Panc1 (cell line): ENCODE measurements at regions not wholly inside any gene's neighbourhood (a gene's known extent, or its start where the extent isn't known, plus 50 kb on each side); places are given as distances from the start of the nearest gene placed in this dataset.

Experiments used
- POLR2AphosphoS5 ChIP-seq: IDR thresholded peaks from 2 replicates; pipeline ENCODE4 v1.6.1; 2012; ENCODE audit warnings: mild to moderate bottlenecking, low read depth, low read length, moderate library complexity
- SIN3A ChIP-seq: IDR thresholded peaks from 2 replicates; pipeline ENCODE4 v1.6.1; 2012; ENCODE audit warnings: low read depth, mild to moderate bottlenecking, low read length, moderate library complexity, borderline replicate concordance; ENCODE audit not compliant: insufficient read depth
- TF ChIP-seq, protein P1 (sequence below): fragments of 450-650 bp; IDR thresholded peaks from 2 replicates; pipeline ENCODE4 v1.5.1; 2017; ENCODE audit warnings: mild to moderate bottlenecking
- TF ChIP-seq, protein P2 (sequence below), 2 experiments: IDR thresholded peaks; 2 replicates each; pipeline ENCODE4 v1.6.1; 2011 to 2012; ENCODE audit warnings: low read depth in 2 of 2, control low read depth in 1 of 2, low read length in 1 of 2, mild to moderate bottlenecking in 1 of 2, moderate library complexity in 1 of 2; ENCODE audit not compliant: insufficient read depth in 1 of 2

DNA sequence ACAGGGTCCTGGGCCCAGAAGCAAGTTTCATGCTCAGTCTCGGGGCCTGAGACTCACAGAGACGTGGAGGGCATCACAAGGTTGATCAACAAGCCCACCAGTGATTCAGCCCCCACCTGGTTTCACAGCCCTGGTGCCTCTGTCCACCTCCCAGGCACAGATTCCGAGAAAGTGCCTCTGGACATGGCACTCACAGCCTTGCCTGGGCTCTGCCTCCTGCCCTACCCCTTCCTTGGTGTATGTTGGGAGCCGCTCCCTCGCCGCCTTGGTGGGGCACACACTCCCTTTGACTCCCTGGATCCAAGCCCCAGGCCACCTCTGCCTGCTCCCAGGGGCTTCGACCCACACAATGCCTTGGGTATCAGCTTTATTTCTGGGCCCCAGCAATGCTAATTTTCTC is 200.8 kb upstream of the PPP2R2D start:
- TF ChIP-seq, protein P1, sequence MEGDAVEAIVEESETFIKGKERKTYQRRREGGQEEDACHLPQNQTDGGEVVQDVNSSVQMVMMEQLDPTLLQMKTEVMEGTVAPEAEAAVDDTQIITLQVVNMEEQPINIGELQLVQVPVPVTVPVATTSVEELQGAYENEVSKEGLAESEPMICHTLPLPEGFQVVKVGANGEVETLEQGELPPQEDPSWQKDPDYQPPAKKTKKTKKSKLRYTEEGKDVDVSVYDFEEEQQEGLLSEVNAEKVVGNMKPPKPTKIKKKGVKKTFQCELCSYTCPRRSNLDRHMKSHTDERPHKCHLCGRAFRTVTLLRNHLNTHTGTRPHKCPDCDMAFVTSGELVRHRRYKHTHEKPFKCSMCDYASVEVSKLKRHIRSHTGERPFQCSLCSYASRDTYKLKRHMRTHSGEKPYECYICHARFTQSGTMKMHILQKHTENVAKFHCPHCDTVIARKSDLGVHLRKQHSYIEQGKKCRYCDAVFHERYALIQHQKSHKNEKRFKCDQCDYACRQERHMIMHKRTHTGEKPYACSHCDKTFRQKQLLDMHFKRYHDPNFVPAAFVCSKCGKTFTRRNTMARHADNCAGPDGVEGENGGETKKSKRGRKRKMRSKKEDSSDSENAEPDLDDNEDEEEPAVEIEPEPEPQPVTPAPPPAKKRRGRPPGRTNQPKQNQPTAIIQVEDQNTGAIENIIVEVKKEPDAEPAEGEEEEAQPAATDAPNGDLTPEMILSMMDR = no peak
- no peak for TF ChIP-seq POLR2AphosphoS5
- no peak for TF ChIP-seq SIN3A
- TF ChIP-seq, protein P2, sequence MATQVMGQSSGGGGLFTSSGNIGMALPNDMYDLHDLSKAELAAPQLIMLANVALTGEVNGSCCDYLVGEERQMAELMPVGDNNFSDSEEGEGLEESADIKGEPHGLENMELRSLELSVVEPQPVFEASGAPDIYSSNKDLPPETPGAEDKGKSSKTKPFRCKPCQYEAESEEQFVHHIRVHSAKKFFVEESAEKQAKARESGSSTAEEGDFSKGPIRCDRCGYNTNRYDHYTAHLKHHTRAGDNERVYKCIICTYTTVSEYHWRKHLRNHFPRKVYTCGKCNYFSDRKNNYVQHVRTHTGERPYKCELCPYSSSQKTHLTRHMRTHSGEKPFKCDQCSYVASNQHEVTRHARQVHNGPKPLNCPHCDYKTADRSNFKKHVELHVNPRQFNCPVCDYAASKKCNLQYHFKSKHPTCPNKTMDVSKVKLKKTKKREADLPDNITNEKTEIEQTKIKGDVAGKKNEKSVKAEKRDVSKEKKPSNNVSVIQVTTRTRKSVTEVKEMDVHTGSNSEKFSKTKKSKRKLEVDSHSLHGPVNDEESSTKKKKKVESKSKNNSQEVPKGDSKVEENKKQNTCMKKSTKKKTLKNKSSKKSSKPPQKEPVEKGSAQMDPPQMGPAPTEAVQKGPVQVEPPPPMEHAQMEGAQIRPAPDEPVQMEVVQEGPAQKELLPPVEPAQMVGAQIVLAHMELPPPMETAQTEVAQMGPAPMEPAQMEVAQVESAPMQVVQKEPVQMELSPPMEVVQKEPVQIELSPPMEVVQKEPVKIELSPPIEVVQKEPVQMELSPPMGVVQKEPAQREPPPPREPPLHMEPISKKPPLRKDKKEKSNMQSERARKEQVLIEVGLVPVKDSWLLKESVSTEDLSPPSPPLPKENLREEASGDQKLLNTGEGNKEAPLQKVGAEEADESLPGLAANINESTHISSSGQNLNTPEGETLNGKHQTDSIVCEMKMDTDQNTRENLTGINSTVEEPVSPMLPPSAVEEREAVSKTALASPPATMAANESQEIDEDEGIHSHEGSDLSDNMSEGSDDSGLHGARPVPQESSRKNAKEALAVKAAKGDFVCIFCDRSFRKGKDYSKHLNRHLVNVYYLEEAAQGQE (IDR thresholded peaks at IDR 0.05; ENCODE audit: insufficient read depth in 1 of 2, low read depth in 2 of 2, low read length in 1 of 2) = no peak
